Neural cell (in vitro differentiated cells): ENCODE measurements at regions not wholly inside any gene's neighbourhood (a gene's known extent, or its start where the extent isn't known, plus 50 kb on each side); places are given as distances from the start of the nearest gene placed in this dataset.

Source experiments
- H2AFZ ChIP-seq: fragments of 200-600, 300-800 bp; sonication (generic), shearing (Covaris generic); 2 replicates; pipeline ENCODE4 v1.6.0; 2014; ENCODE audit warnings: low read depth, mild to moderate bottlenecking, antibody characterized with exemption, low read length, moderate library complexity
- H3F3A ChIP-seq: fragments of 200-600 bp; shearing (Covaris generic); 2 replicates; pipeline ENCODE4 v1.6.1; 2016; ENCODE audit warnings: mild to moderate bottlenecking, moderate library complexity, mixed read lengths, antibody characterized with exemption, low read length; ENCODE audit not compliant: insufficient read depth, poor library complexity, severe bottlenecking
- H3K27ac ChIP-seq: fragments of 200-600, 300-800 bp; sonication (generic), shearing (Covaris generic); 2 replicates; pipeline ENCODE4 v1.5.1; 2014; ENCODE audit warnings: mild to moderate bottlenecking, low read length, moderate library complexity
- H3K27me3 ChIP-seq: fragments of 300-800, 200-600 bp; sonication (generic), shearing (Covaris generic); 2 replicates; pipeline ENCODE4 v1.6.0; 2014; ENCODE audit warnings: mild to moderate bottlenecking, low read depth, low read length, moderate library complexity; ENCODE audit not compliant: insufficient read depth
- H3K36me3 ChIP-seq: fragments of 300-800, 200-600 bp; sonication (generic), shearing (Covaris generic); 2 replicates; pipeline ENCODE4 v1.5.1; 2014; ENCODE audit warnings: mild to moderate bottlenecking, antibody characterized with exemption, low read length, moderate library complexity; ENCODE audit not compliant: insufficient read depth
- H3K4me2 ChIP-seq: fragments of 300-800, 200-600 bp; sonication (generic), shearing (Covaris generic); 2 replicates; pipeline ENCODE4 v1.6.0; 2014; ENCODE audit warnings: mild to moderate bottlenecking, low read length
- H3K4me3 ChIP-seq: fragments of 300-800, 200-600 bp; sonication (generic), shearing (Covaris generic); 2 replicates; pipeline ENCODE4 v1.5.1; 2014; ENCODE audit warnings: mild to moderate bottlenecking, low read length, moderate library complexity
- H3K79me2 ChIP-seq: fragments of 200-600 bp; shearing (Covaris generic); replicated peaks from 2 replicates; pipeline ENCODE4 v1.6.0; 2014; ENCODE audit warnings: mild to moderate bottlenecking, low read length, moderate library complexity; ENCODE audit not compliant: insufficient read depth
- H3K9ac ChIP-seq: fragments of 300-800, 200-600 bp; sonication (generic), shearing (Covaris generic); 2 replicates; pipeline ENCODE4 v1.6.1; 2016; ENCODE audit warnings: mild to moderate bottlenecking, low read length, mixed read lengths
- H3K9me2 ChIP-seq: fragments of 200-600 bp; shearing (Covaris generic); 2 replicates; pipeline ENCODE4 v1.6.1; 2016; ENCODE audit warnings: mild to moderate bottlenecking, low read length, mixed read lengths; ENCODE audit not compliant: insufficient read depth
- H3K9me3 ChIP-seq: fragments of 200-600, 300-800 bp; sonication (generic), shearing (Covaris generic); 2 replicates; pipeline ENCODE4 v1.6.1; 2016; ENCODE audit warnings: mild to moderate bottlenecking, mixed run types, low read length, moderate library complexity, mixed read lengths
- H4K20me1 ChIP-seq: fragments of 200-600 bp; shearing (Covaris generic); 2 replicates; pipeline ENCODE4 v1.6.1; 2016; ENCODE audit warnings: mild to moderate bottlenecking, mixed run types; ENCODE audit not compliant: insufficient read depth
- CTCF ChIP-seq: fragments of 450-650 bp; IDR thresholded peaks from 2 replicates; pipeline ENCODE4 v1.5.1; 2014; ENCODE audit warnings: antibody characterized with exemption, mild to moderate bottlenecking, moderate library complexity; ENCODE audit not compliant: poor library complexity, severe bottlenecking
- EP300 ChIP-seq: fragments of 450-650 bp; conservative IDR thresholded peaks from 2 replicates; pipeline ENCODE4 v1.6.1; 2014; ENCODE audit warnings: antibody characterized with exemption, mild to moderate bottlenecking, moderate library complexity; ENCODE audit not compliant: poor library complexity, severe bottlenecking
- EZH2 ChIP-seq: fragments of 200-600, 300-800 bp; shearing (Covaris generic), sonication (generic); IDR thresholded peaks from 2 replicates; pipeline ENCODE4 v1.6.1; 2014; ENCODE audit warnings: antibody characterized with exemption, low read length, borderline replicate concordance, mild to moderate bottlenecking; ENCODE audit not compliant: insufficient read depth, poor library complexity, severe bottlenecking
- MXI1 ChIP-seq: fragments of 450-650 bp; conservative IDR thresholded peaks from 2 replicates; pipeline ENCODE4 v1.6.1; 2014; ENCODE audit warnings: antibody characterized with exemption, mild to moderate bottlenecking; ENCODE audit not compliant: poor library complexity, severe bottlenecking
- POLR2AphosphoS5 ChIP-seq: IDR thresholded peaks from 2 replicates; pipeline ENCODE4 v1.6.1; 2012
- RAD21 ChIP-seq: fragments of 450-650 bp; conservative IDR thresholded peaks from 2 replicates; pipeline ENCODE4 v1.6.1; 2014; ENCODE audit warnings: antibody characterized with exemption, mild to moderate bottlenecking, moderate library complexity
- SMC3 ChIP-seq: fragments of 450-650 bp; conservative IDR thresholded peaks from 2 replicates; pipeline ENCODE4 v1.6.1; 2014; ENCODE audit warnings: antibody characterized with exemption, mild to moderate bottlenecking, moderate library complexity; ENCODE audit not compliant: poor library complexity
- TAF1 ChIP-seq: IDR thresholded peaks from 2 replicates; pipeline ENCODE4 v1.6.1; 2012; ENCODE audit warnings: low read depth
- TF ChIP-seq, protein P1 (sequence below): IDR thresholded peaks from 2 replicates; pipeline ENCODE4 v1.6.1; 2012; ENCODE audit warnings: borderline replicate concordance

- no peak overlapping the region for H3K27ac ChIP-seq
- no peaks in the 10 kb centered on the region for H3K9me2 ChIP-seq
- H3K9me3 ChIP-seq: no peaks in the 10 kb centered on the region
- no peaks in the 10 kb centered on the region for H3F3A ChIP-seq
- no peak for TF ChIP-seq RAD21
- TF ChIP-seq MXI1: no peak
- no peak for TF ChIP-seq POLR2AphosphoS5
- no peak for TF ChIP-seq TAF1
- TF ChIP-seq EZH2: no peak
- TF ChIP-seq, protein P1, sequence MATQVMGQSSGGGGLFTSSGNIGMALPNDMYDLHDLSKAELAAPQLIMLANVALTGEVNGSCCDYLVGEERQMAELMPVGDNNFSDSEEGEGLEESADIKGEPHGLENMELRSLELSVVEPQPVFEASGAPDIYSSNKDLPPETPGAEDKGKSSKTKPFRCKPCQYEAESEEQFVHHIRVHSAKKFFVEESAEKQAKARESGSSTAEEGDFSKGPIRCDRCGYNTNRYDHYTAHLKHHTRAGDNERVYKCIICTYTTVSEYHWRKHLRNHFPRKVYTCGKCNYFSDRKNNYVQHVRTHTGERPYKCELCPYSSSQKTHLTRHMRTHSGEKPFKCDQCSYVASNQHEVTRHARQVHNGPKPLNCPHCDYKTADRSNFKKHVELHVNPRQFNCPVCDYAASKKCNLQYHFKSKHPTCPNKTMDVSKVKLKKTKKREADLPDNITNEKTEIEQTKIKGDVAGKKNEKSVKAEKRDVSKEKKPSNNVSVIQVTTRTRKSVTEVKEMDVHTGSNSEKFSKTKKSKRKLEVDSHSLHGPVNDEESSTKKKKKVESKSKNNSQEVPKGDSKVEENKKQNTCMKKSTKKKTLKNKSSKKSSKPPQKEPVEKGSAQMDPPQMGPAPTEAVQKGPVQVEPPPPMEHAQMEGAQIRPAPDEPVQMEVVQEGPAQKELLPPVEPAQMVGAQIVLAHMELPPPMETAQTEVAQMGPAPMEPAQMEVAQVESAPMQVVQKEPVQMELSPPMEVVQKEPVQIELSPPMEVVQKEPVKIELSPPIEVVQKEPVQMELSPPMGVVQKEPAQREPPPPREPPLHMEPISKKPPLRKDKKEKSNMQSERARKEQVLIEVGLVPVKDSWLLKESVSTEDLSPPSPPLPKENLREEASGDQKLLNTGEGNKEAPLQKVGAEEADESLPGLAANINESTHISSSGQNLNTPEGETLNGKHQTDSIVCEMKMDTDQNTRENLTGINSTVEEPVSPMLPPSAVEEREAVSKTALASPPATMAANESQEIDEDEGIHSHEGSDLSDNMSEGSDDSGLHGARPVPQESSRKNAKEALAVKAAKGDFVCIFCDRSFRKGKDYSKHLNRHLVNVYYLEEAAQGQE: no peak
- no peak for TF ChIP-seq CTCF
- no peak for TF ChIP-seq EP300
- TF ChIP-seq SMC3: no peak
- H3K27me3 ChIP-seq: no peaks in the 10 kb centered on the region
- no peak overlapping the region for H3K4me3 ChIP-seq
- H2AFZ ChIP-seq: no peak overlapping the region
- no peak overlapping the region for H3K4me2 ChIP-seq
- H4K20me1 ChIP-seq: no peaks in the 10 kb centered on the region
- no peak overlapping the region for H3K9ac ChIP-seq
- H3K36me3 ChIP-seq: no peaks in the 10 kb centered on the region
- H3K79me2 ChIP-seq: no peaks in the 10 kb centered on the region
These were observed 145.6 kb downstream of the DHX35 start for GRCh38 chr20:39107741-39108140.

GRCh38 chr20:39106791-39107190 is 144.6 kb downstream of the DHX35 start:
- no peak overlapping the region for H3K4me3 ChIP-seq
- H2AFZ ChIP-seq: no peak overlapping the region
- H3F3A ChIP-seq: no peaks in the 10 kb centered on the region
- no peaks in the 10 kb centered on the region for H3K36me3 ChIP-seq
- H3K4me2 ChIP-seq: no peak overlapping the region
- H3K9me2 ChIP-seq: no peaks in the 10 kb centered on the region
- H3K27me3 ChIP-seq: no peaks in the 10 kb centered on the region
- H4K20me1 ChIP-seq: no peaks in the 10 kb centered on the region
- no peak overlapping the region for H3K9ac ChIP-seq
- TF ChIP-seq, protein P1: no peak
- TF ChIP-seq EP300 (no peak), SMC3 (no peak), CTCF (no peak), MXI1 (no peak), EZH2 (no peak), POLR2AphosphoS5 (no peak), RAD21 (no peak), TAF1 (no peak)
- no peaks in the 10 kb centered on the region for H3K79me2 ChIP-seq
- H3K27ac ChIP-seq: no peak overlapping the region
- H3K9me3 ChIP-seq: no peaks in the 10 kb centered on the region
